Thoracic aorta (tissue), 2 donors: ENCODE measurements at regions not wholly inside any gene's neighbourhood (a gene's known extent, or its start where the extent isn't known, plus 50 kb on each side); places are given as distances from the start of the nearest gene placed in this dataset.

Source experiments
- ATAC-seq: fragments of 150-250 bp; one replicate; pipeline ENCODE4 v1.8.0; 2017; ENCODE audit warnings: low read depth; ENCODE audit not compliant: insufficient number of reproducible peaks, low FRiP score
- DNase-seq: peaks from one replicate; pipeline ENCODE4 v3.0.0-alpha.2; 2020; ENCODE audit warnings: low spot score
- H3K27ac ChIP-seq, 2 donors: fragments of 200-600 bp; sonication (generic); 1 replicate in 1 of 2; 2 replicates in 1 of 2; pipeline ENCODE4 v1.5.1; 2016; ENCODE audit warnings: mild to moderate bottlenecking in 2 of 2, moderate library complexity in 2 of 2
- H3K27me3 ChIP-seq: fragments of 200-600 bp; sonication (generic); replicated peaks from 2 replicates; pipeline ENCODE4 v1.6.0; 2016; ENCODE audit warnings: mild to moderate bottlenecking; ENCODE audit not compliant: insufficient read depth
- H3K36me3 ChIP-seq: fragments of 200-600 bp; sonication (generic); one replicate; pipeline ENCODE4 v1.5.1; 2016
- H3K4me1 ChIP-seq, 2 donors: fragments of 200-600 bp; sonication (generic); 1 replicate in 1 of 2; 2 replicates in 1 of 2; pipeline versions ENCODE4 v1.5.1 to v1.6.0; 2016; ENCODE audit warnings: low read depth in 2 of 2, mild to moderate bottlenecking in 1 of 2; ENCODE audit not compliant: control insufficient read depth in 1 of 2
- H3K4me3 ChIP-seq: fragments of 200-600 bp; sonication (generic); 2 replicates; pipeline ENCODE4 v1.5.1; 2016; ENCODE audit warnings: mild to moderate bottlenecking
- H3K9me3 ChIP-seq: fragments of 200-600 bp; sonication (generic); 2 replicates; pipeline ENCODE4 v1.5.1; 2016
- TF ChIP-seq, protein P1 (sequence below): fragments of 200-600 bp; sonication (generic); IDR thresholded peaks from one replicate; pipeline ENCODE4 v1.5.1; 2019; ENCODE audit warnings: antibody characterized with exemption

- H3K9me3 ChIP-seq, result no peaks in the 10 kb centered on the region
- DNase-seq (no peak), ATAC-seq (no peak)
- H3K36me3 ChIP-seq, result no peaks in the 10 kb centered on the region
- no peak overlapping the region for H3K27ac ChIP-seq
- H3K4me1 ChIP-seq, result no peaks in the 10 kb centered on the region
- no peak overlapping the region for H3K4me3 ChIP-seq
- TF ChIP-seq, protein P1, sequence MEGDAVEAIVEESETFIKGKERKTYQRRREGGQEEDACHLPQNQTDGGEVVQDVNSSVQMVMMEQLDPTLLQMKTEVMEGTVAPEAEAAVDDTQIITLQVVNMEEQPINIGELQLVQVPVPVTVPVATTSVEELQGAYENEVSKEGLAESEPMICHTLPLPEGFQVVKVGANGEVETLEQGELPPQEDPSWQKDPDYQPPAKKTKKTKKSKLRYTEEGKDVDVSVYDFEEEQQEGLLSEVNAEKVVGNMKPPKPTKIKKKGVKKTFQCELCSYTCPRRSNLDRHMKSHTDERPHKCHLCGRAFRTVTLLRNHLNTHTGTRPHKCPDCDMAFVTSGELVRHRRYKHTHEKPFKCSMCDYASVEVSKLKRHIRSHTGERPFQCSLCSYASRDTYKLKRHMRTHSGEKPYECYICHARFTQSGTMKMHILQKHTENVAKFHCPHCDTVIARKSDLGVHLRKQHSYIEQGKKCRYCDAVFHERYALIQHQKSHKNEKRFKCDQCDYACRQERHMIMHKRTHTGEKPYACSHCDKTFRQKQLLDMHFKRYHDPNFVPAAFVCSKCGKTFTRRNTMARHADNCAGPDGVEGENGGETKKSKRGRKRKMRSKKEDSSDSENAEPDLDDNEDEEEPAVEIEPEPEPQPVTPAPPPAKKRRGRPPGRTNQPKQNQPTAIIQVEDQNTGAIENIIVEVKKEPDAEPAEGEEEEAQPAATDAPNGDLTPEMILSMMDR, result no peak
- H3K27me3 ChIP-seq, result no peaks in the 10 kb centered on the region
Measured at GRCh38 chr5:99105216-99105615, 176.4 kb upstream of the CHD1 start.

DNA sequence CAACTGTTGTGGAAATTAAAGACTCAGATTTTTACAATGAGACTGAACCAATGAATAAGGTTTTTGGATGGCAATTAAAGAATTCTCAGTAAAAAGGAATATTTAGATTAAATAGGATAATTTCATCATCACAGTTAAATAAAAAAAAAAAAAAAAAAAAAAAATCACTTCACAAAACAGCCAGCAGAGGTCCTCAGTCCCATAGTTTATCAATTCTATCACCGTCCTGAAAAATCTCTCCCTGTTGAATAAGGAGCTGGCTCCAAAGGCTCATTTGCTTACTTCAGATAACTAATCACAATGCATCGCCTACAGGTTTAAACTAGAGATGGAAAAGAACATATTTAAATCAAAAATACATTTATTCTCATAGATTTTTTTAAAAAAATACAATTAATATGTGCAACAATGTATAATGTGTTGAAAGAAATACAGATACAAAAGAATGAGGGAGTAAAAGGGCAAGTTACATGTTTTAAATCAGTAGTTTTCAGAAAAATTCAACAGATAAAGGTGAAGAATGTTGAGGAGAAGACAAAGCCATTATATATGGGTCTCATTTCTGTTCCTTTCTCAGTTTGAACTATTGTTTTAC is 175.8 kb upstream of the CHD1 start:
- H3K27me3 ChIP-seq, result no peaks in the 10 kb centered on the region
- H3K27ac ChIP-seq, result no peak overlapping the region
- no peaks in the 10 kb centered on the region for H3K36me3 ChIP-seq
- no peaks in the 10 kb centered on the region for H3K9me3 ChIP-seq
- no peak for ATAC-seq
- TF ChIP-seq, protein P1, result peak; percentile 20
- no peak overlapping the region for H3K4me3 ChIP-seq
- DNase-seq, result no peak
- H3K4me1 ChIP-seq, result no peaks in the 10 kb centered on the region

- no peaks in the 10 kb centered on the region for H3K36me3 ChIP-seq
- no peak overlapping the region for H3K4me3 ChIP-seq
- ATAC-seq, result no peak
- H3K9me3 ChIP-seq, result no peaks in the 10 kb centered on the region
- H3K27ac ChIP-seq, result no peak overlapping the region
- TF ChIP-seq, protein P1, result no peak
- H3K4me1 ChIP-seq, result no peaks in the 10 kb centered on the region
- H3K27me3 ChIP-seq, result no peaks in the 10 kb centered on the region
- DNase-seq, result no peak
Measured at GRCh38 chr5:99102073-99102697, 173.4 kb upstream of the CHD1 start.

DNA sequence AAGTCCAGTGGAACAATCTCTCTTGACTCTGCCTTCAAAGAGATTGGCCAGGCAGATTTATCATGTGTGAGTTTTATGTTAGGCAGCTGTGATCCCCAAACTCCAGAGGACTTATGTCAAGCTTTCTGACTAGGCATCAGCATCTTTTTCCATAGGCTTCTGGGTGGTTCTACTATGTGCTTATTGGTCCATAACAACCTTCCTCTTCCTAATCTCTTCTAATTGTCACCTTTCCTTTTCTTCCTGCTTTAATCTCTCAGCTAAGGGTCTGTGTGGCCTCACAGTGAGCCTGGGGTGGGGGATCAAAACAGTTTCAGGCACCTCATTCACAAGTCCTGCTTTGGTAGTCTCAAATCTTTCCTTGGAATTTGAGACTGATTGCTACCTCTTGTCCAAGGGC is 170.9 kb upstream of the CHD1 start:
- Histone ChIP-seq H3K4me3 (no peak overlapping the region), H3K36me3 (no peaks in the 10 kb centered on the region), H3K27ac (no peak overlapping the region), H3K9me3 (no peaks in the 10 kb centered on the region), H3K27me3 (no peaks in the 10 kb centered on the region), H3K4me1 (no peaks in the 10 kb centered on the region)
- no peak for DNase-seq
- ATAC-seq, result no peak
- TF ChIP-seq, protein P1, result no peak

DNA sequence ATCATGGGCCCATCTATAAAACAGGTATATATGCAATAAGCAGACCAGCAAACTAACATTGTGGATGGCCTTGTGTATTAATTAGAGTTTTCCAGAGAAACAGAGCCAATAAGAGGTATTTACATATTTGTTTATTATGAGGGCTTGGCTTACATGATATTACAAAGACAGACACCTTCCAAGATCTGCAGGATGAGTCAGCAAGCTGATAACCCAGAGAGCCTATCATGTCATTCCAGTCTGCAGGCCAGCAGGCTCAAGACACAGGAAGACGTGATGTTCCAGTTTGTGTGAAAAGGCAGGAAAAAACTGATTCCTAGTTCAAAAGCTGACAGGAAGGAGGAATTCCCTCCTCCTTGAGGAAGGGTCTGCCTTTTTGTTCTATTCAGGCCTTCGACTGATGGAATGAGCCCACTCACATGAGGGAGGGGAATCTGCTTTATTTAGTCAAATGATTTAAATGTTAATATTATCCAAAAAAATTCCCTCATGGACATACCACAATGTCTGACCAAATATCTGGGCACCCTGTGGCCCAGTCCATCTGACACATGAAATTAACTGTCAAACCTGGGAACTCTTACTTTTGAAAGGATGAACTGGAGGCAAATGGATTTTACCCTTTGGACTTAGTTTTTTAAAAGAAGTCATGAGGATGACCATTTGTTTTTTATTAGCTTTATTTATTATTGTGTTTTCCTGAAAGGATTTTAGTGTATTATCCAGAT is 161.2 kb upstream of the CHD1 start:
- H3K27me3 ChIP-seq, result no peaks in the 10 kb centered on the region
- no peak for ATAC-seq
- no peaks in the 10 kb centered on the region for H3K9me3 ChIP-seq
- no peaks in the 10 kb centered on the region for H3K36me3 ChIP-seq
- H3K27ac ChIP-seq, result no peak overlapping the region
- no peak for DNase-seq
- H3K4me1 ChIP-seq, result no peaks in the 10 kb centered on the region
- TF ChIP-seq, protein P1, result no peak
- H3K4me3 ChIP-seq, result no peak overlapping the region
